NCI-H2227 (cell line): ENCODE measurements at regions not wholly inside any gene's neighbourhood (a gene's known extent, or its start where the extent isn't known, plus 50 kb on each side); places are given as distances from the start of the nearest gene placed in this dataset.

Experiments used
- DNase-seq: peaks from one replicate; lab custom pipeline; 2025; ENCODE audit not compliant: unreplicated experiment; lab: John Stamatoyannopoulos, UW

DNA sequence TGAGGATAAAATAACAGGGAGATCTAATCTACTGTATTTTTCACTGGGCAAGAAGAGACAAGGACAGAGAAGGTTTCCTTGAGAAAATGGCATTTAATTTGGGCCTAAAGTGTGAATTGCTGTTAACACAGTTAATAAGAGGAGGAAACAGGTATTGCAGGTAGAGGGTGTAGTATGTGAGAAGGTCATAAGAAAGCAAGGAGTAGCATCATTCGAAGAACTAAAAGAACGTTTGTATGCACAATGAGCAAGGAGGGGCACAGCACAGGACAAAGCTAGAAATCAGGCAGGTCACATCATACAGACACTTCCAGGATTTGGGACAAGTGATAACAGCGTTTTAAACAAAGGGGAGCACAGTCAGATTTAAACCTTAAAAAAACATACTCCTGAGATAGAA, 85.1 kb upstream of the PLEKHA5 start:
- DNase-seq, result no peak

- no peak for DNase-seq
Measured at GRCh38 chr12:19044891-19045290, 84.6 kb upstream of the PLEKHA5 start.

DNA sequence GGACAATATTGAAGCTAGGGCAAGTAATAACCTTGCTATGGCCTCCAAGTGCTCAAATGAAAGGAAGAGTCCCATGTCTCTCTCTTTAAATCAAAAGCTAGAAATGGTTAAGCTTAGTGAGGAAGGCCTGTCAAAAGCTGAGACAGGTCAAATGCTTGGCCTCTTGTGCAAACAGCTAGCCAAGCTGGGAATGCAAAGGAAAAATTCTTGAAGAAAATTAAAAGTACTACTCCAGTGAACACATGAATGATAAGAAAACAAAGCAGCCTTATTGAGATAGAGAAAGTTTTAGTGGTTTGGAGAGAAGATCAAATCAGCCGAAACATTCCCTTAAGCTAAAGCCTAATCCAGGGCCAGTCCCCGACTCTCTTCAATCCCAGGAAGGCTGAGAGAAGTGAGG, 84.1 kb upstream of the PLEKHA5 start:
- no peak for DNase-seq

GRCh38 chr12:19048943-19049342, 80.6 kb upstream of the PLEKHA5 start:
- DNase-seq, result no peak

DNA sequence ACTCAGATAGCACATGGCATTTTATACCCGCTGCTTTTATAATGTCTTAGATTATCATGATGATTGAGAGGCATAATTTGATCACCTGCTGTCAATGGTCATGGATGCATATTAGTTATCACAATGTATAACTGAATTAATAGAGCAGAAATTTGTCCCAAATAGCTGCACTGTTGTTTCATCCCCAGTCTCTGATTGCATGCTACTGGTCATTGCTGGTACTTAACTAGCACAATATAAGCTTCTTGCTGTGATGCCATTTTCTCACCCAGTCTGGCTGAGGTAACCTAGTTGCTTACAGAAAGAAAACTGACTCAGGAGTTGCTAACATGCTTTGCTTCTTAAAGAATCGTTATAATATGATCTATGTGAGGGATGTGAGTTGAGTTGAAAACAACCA, 76.8 kb upstream of the PLEKHA5 start:
- no peak for DNase-seq

DNA sequence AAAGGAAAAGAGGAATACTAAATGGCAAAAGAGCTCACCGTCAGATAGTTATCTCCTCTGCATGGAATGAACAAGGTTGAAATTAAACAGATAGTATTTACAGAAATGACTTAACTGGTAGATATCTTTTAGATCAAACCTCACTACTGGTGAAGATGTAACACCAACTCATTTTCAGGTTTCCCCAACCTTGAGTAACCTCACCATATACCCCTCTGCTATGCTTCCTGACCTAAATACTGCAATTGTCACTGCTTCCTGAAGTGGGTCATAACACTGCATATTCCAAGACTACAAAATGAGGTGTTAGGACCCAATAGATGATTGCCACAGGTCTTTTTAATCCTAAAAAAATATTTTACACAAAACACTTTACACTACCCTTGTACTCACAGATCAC, 76.3 kb upstream of the PLEKHA5 start:
- no peak for DNase-seq

DNA sequence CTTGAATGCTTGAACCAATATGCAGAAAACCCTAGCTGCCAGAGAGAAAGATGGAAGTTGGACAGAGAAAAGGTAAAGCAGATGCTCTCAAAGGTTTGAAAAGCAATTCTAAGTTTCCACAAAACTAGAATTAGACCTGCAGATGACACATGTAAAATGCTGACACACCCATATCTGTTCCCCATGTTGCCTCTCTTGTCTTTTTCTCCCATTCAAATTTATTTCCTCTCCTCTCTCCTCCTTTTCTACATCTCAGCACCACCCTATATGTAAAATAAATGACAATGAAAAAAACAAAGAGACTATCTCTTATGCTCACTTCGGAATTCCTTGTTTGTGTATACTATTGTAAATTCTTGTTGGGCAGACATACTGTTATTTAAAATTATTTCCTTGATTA, 75.5 kb upstream of the PLEKHA5 start:
- no peak for DNase-seq

DNA sequence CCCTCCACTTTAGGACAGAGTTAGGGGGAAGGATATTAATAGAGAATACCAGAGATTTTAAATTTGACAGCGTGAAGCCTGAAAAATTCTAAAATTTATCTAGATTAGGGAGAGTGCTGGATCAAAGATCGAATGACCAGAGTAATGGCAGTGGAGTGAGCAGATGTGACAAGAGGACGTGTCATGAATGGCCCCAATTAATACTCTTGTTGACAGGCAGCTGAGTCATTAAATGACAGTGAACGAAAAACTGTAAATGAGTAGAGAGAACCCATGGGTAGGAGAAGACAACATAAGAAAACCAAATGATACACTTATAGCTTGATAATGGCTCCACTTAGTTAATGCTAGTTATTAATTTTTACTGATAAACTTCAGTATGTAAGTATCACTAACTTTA, 73.9 kb upstream of the PLEKHA5 start:
- no peak for DNase-seq

GRCh38 chr12:19058235-19059021, 71.1 kb upstream of the PLEKHA5 start:
- no peak for DNase-seq

DNA sequence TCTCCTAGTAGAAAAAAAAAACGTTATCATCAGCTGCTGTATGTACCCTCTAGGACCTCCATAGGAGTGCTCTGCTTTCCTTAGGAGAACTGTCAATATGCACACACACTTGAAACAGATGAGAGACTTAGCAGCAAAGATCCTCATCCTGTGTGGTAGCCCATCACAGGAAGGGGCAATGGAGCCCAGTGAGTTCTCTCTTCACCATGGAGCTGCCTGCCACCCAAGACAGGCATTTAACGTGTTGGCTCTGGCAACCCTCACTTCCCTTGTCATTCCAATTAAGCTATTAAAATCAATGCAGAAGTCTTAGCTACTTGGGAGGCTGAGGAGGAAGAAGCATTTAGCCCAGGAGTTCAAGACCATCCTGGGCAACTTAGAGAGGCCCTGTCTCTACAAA, 64.8 kb upstream of the PLEKHA5 start:
- DNase-seq, result no peak

DNA sequence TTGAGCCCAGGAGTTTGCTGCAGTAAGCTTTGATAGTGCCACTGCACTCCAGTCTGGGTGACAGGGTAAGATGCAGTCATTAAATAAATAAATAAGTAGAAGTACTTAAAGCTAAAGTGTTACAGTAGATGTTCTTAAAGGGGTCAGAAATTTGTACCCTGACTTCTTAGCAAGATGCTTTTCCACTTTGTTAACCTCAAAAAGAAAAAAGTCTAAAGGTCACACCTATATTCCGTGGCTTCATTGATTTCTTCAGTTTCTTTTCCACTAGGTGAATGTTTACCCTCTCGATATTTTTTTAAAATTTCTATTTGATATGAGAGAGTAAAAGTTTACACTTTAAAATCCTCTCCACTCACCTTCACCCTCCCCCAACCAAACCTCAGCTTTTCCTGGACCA, 64.3 kb upstream of the PLEKHA5 start:
- no peak for DNase-seq

DNA sequence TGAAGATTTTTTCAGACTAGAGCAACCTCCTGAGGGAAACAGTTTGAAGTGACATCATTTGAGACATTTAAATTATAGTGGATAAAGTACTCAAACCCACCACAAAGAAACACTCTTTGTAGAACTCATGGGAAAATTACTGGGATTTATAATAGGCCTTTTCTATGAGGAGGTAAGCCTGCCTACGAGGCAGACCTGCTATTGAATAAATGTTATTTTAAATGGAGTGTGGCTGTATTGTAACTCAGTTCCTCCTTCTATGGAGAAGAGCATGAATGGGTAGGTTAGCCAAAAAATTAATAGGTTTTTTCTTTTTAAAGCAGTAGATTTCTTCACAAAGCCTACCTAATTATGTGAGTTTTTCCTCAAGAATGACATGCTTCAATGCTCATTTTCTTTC, 63.7 kb upstream of the PLEKHA5 start:
- DNase-seq, result peak; percentile 36

- peak; percentile 6 for DNase-seq
Measured at GRCh38 chr12:19066475-19067001, 63.0 kb upstream of the PLEKHA5 start.

- peak; percentile 0 for DNase-seq
Measured at GRCh38 chr12:19068137-19068536, 61.4 kb upstream of the PLEKHA5 start.

- DNase-seq, result no peak
Measured at GRCh38 chr12:19070341-19070740, 59.2 kb upstream of the PLEKHA5 start.

GRCh38 chr12:19074700-19075099, 54.8 kb upstream of the PLEKHA5 start:
- no peak for DNase-seq

- DNase-seq, result no peak
Measured at GRCh38 chr12:19075711-19076340, 53.7 kb upstream of the PLEKHA5 start.
